CD14-positive monocyte (primary cell): ENCODE measurements at regions not wholly inside any gene's neighbourhood (a gene's known extent, or its start where the extent isn't known, plus 50 kb on each side); places are given as distances from the start of the nearest gene placed in this dataset.

Experiments used
- DNase-seq, 3 donors: peaks; one replicate each; pipeline ENCODE4 v3.0.0-alpha.2; 2011 to 2022
- H2AFZ ChIP-seq: 2 replicates; pipeline ENCODE4 v1.6.0; 2012; ENCODE audit warnings: mild to moderate bottlenecking, low read depth, low read length, inconsistent platforms; ENCODE audit not compliant: insufficient read depth, poor library complexity, severe bottlenecking
- H3K27ac ChIP-seq, 2 donors: 1 replicate in 1 of 2; 2 replicates in 1 of 2; pipeline ENCODE4 v1.5.1; 2012 to 2013; ENCODE audit warnings: low read length in 2 of 2, control low read depth in 1 of 2, inconsistent platforms in 1 of 2, low read depth in 1 of 2, mild to moderate bottlenecking in 1 of 2
- H3K27me3 ChIP-seq, 2 donors: one replicate each; pipeline versions ENCODE4 v1.6.0 to v1.6.1; 2011 to 2013; ENCODE audit warnings: low read length in 2 of 2; ENCODE audit not compliant: control insufficient read depth in 2 of 2, insufficient read depth in 2 of 2
- H3K36me3 ChIP-seq, 2 donors: replicated peaks in 1 of 2; 1 replicate in 1 of 2; 2 replicates in 1 of 2; pipeline versions ENCODE4 v1.5.1 to v1.6.1; 2012 to 2013; ENCODE audit warnings: low read length in 2 of 2, control low read depth in 1 of 2, inconsistent platforms in 1 of 2, mild to moderate bottlenecking in 1 of 2; ENCODE audit not compliant: insufficient read depth in 2 of 2, control insufficient read depth in 1 of 2
- H3K4me1 ChIP-seq, 2 donors: 1 replicate in 1 of 2; 2 replicates in 1 of 2; pipeline versions ENCODE4 v1.5.1 to v1.6.1; 2012 to 2013; ENCODE audit warnings: low read length in 2 of 2, control low read depth in 1 of 2, inconsistent platforms in 1 of 2, mild to moderate bottlenecking in 1 of 2, moderate library complexity in 1 of 2; ENCODE audit not compliant: insufficient read depth in 2 of 2, control insufficient read depth in 1 of 2
- H3K4me2 ChIP-seq: replicated peaks from 2 replicates; pipeline ENCODE3; 2012; ENCODE audit warnings: low read length, moderate library complexity, mild to moderate bottlenecking; ENCODE audit not compliant: poor library complexity, severe bottlenecking; ENCODE audit errors: extremely low read depth
- H3K4me3 ChIP-seq, 3 experiments: fragments of 200-600 bp in 1 of 3; sonication (generic) in 1 of 3; replicated peaks in 1 of 3; 1 replicate in 2 of 3; 2 replicates in 1 of 3; pipeline ENCODE4 v1.5.1; 2011 to 2013; ENCODE audit warnings: low read length in 3 of 3, mild to moderate bottlenecking in 3 of 3, control low read depth in 2 of 3, low read depth in 2 of 3, inconsistent platforms in 1 of 3, moderate library complexity in 1 of 3
- H3K79me2 ChIP-seq: 2 replicates; pipeline ENCODE4 v1.6.0; 2012; ENCODE audit warnings: mild to moderate bottlenecking, control low read depth, inconsistent platforms, low read length, moderate library complexity; ENCODE audit not compliant: insufficient read depth
- H3K9ac ChIP-seq: 2 replicates; pipeline ENCODE4 v1.6.0; 2017; ENCODE audit warnings: low read length, mild to moderate bottlenecking; ENCODE audit not compliant: insufficient read depth, poor library complexity, severe bottlenecking
- H3K9me3 ChIP-seq, 2 donors: replicated peaks in 1 of 2; 1 replicate in 1 of 2; 2 replicates in 1 of 2; pipeline versions ENCODE4 v1.5.1 to v1.6.1; 2012 to 2013; ENCODE audit warnings: low read length in 2 of 2, control low read depth in 1 of 2; ENCODE audit not compliant: control insufficient read depth in 1 of 2, insufficient read depth in 1 of 2
- H4K20me1 ChIP-seq: 2 replicates; pipeline ENCODE4 v1.6.0; 2012; ENCODE audit warnings: mild to moderate bottlenecking, low read length, control low read depth, moderate library complexity; ENCODE audit not compliant: insufficient read depth
- H3K27ac Mint-ChIP-seq, 7 donors: one replicate each; pipeline ENCODE4 v1.8.0; 2020; ENCODE audit warnings: mild to moderate bottlenecking in 7 of 7, mixed read lengths in 7 of 7, moderate library complexity in 6 of 7, inconsistent platforms in 2 of 7
- H3K27me3 Mint-ChIP-seq, 3 donors: one replicate each; pipeline ENCODE4 v1.8.0; 2021 to 2022; ENCODE audit warnings: low read depth in 3 of 3, mild to moderate bottlenecking in 3 of 3, mixed read lengths in 3 of 3, moderate library complexity in 3 of 3, inconsistent platforms in 1 of 3
- H3K36me3 Mint-ChIP-seq, 2 donors: one replicate each; pipeline ENCODE4 v1.8.0; 2020; ENCODE audit warnings: mixed read lengths in 2 of 2, inconsistent platforms in 1 of 2, mild to moderate bottlenecking in 1 of 2
- H3K4me1 Mint-ChIP-seq: one replicate; pipeline ENCODE4 v1.8.0; 2020; ENCODE audit warnings: mild to moderate bottlenecking, mixed read lengths
- H3K4me3 Mint-ChIP-seq, 2 donors: one replicate each; pipeline ENCODE4 v1.8.0; 2020; ENCODE audit warnings: mild to moderate bottlenecking in 2 of 2, mixed read lengths in 2 of 2, moderate library complexity in 1 of 2
- H3K9me3 Mint-ChIP-seq, 7 donors: one replicate each; pipeline ENCODE4 v1.8.0; 2020 to 2022; ENCODE audit warnings: mixed read lengths in 7 of 7, mild to moderate bottlenecking in 6 of 7, moderate library complexity in 6 of 7, inconsistent platforms in 2 of 7
- CTCF ChIP-seq: fragments of 200-600 bp; IDR thresholded peaks from one replicate; pipeline ENCODE4 v1.8.0; 2022; ENCODE audit warnings: antibody characterized with exemption, mild to moderate bottlenecking
- WGBS: methylation state at CpG from one replicate; pipeline ENCODE4 v1.1.5; 2013; ENCODE audit warnings: missing lambda C conversion rate; ENCODE audit not compliant: insufficient coverage; 5-methylcytosine and 5-hydroxymethylcytosine counted together
- intact Hi-C, 2 donors: fragments of 100-400 bp; cut with micrococcal nuclease; formaldehyde crosslinking; loops; one replicate each; pipeline versions ENCODE4 v1.15.0 to v1.15.1; 2023

GRCh38 chr1:185489406-185489805 lies 172.4 kb upstream of the IVNS1ABP start:
- Histone ChIP-seq H3K9ac (no peak overlapping the region), H3K4me3 (no peak overlapping the region), H3K9me3 (no peaks in the 10 kb centered on the region), H3K4me2 (no peak overlapping the region), H3K27me3 (no peaks in the 10 kb centered on the region), H2AFZ (no peak overlapping the region), H4K20me1 (no peaks in the 10 kb centered on the region), H3K27ac (no peak overlapping the region), H3K36me3 (no peaks in the 10 kb centered on the region), H3K79me2 (no peaks in the 10 kb centered on the region), H3K4me1 (peaks cover 14 to 15% of the 10 kb centered on the region in 2 donors)
- H3K4me3 Mint-ChIP-seq = no peak overlapping the region
- no peak for DNase-seq
- no peaks in the 10 kb centered on the region for H3K9me3 Mint-ChIP-seq
- no CpG with 5 or more reads among the region's 3 CpGs for WGBS
- no peaks in the 10 kb centered on the region for H3K36me3 Mint-ChIP-seq
- peaks cover 4 to 6% (median 6%) of the 10 kb centered on the region in 3 donors for H3K27me3 Mint-ChIP-seq
- intact Hi-C loops = loop anchor here in 1 of 2 donors (10.0 kb wide), 1 partner anchor 65 kb away; no protein-coding TSS in a partner anchor
- peaks cover 17% of the 10 kb centered on the region for H3K4me1 Mint-ChIP-seq
- H3K27ac Mint-ChIP-seq = no peak overlapping the region
- TF ChIP-seq CTCF = no peak

GRCh38 chr1:185488808-185489207 lies 171.8 kb upstream of the IVNS1ABP start:
- Histone ChIP-seq H3K27me3 (no peaks in the 10 kb centered on the region), H4K20me1 (no peaks in the 10 kb centered on the region), H3K4me3 (no peak overlapping the region), H3K79me2 (no peaks in the 10 kb centered on the region), H3K4me2 (no peak overlapping the region), H3K9ac (no peak overlapping the region), H3K36me3 (no peaks in the 10 kb centered on the region), H3K9me3 (no peaks in the 10 kb centered on the region), H3K4me1 (peaks cover 19 to 21% of the 10 kb centered on the region in 2 donors), H3K27ac (no peak overlapping the region), H2AFZ (no peak overlapping the region)
- Mint-ChIP-seq H3K27me3 (peaks cover 4 to 6% (median 6%) of the 10 kb centered on the region in 3 donors), H3K4me1 (peaks cover 23% of the 10 kb centered on the region), H3K36me3 (no peaks in the 10 kb centered on the region), H3K27ac (no peak overlapping the region), H3K9me3 (no peaks in the 10 kb centered on the region), H3K4me3 (peak overlapping the region in 1 of 2 donors; percentile 36)
- no peak for DNase-seq
- intact Hi-C loops = loop anchor here in 1 of 2 donors (10.0 kb wide), 1 partner anchor 66 kb away; no protein-coding TSS in a partner anchor
- WGBS = 93% methylated on average over 3 of the region's 4 CpGs
- TF ChIP-seq CTCF = no peak
